ENCODE measurements at regions not wholly inside any gene's neighbourhood (a gene's known extent, or its start where the extent isn't known, plus 50 kb on each side); places are given as distances from the start of the nearest gene placed in this dataset.
A peak's percentile ranks its signal among the peaks of the same experiment; 100 is the strongest.

DNA sequence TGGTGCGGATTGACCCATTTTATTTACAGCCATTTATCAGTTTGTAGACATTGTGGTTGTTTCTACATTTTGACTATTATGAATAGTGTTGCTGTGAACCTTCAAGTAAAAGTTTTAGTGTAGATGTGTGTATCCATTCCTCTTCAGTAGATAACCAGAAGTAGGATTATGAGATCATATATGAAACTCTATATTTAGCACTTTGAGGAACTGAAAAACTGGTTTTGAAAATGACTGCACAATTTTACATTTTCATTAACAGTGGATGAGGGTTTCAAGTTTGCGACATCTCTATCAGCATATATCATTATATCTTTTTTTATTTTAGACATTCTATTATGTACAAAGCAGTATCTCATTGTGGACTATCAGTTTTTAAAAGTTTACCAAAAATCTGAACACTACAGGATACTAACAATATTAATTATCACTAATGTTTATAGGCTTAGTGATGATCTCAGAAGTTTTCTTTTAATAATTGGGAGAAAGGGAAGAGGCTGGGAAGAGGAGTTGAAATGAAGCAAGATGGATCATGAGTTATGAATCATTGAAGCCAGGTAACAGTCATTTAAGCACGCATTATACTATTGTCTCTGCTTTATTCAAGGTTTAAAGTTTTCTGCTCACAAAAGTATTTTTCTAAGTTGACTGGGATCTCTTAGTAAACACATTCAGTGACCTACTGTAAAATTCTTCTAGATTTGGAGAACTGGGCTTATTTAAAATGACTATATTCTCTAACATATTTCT lies 329.0 kb upstream of the LRATD1 start:
- H3K4me3 ChIP-seq (ENCODE audit: low read depth, low read length, poor library complexity, severe bottlenecking) = no peak overlapping the region
- no peaks in the 10 kb centered on the region for H3K36me3 ChIP-seq (ENCODE audit: insufficient read depth, low read length)
- TF ChIP-seq CTCF (conservative IDR thresholded peaks at IDR 0.05; ENCODE audit: low read length) = no peak
- TF ChIP-seq EZH2phosphoT487 (IDR thresholded peaks at IDR 0.05; ENCODE audit: borderline replicate concordance, low read depth, low read length) = no peak
- no peak overlapping the region for H2AFZ ChIP-seq (ENCODE audit: low read length)
- H3K9me3 ChIP-seq (ENCODE audit: low read length) = no peaks in the 10 kb centered on the region
- no peaks in the 10 kb centered on the region for H4K20me1 ChIP-seq (ENCODE audit: insufficient read depth, low read length)
- BruUV-seq (replicated peaks) = no TSS peak
- no peak overlapping the region for H3K27ac ChIP-seq (ENCODE audit: low read depth, low read length, poor library complexity, severe bottlenecking)
- intact Hi-C loops (cut with micrococcal nuclease; ENCODE audit: unreplicated experiment) = no loop called here
- H3K4me2 ChIP-seq (ENCODE audit: low read length) = no peak overlapping the region
- CTCF ChIA-PET (ENCODE audit: unreplicated experiment) = no interaction called here
- H3K79me2 ChIP-seq (ENCODE audit: insufficient read depth, low read depth, low read length) = no peaks in the 10 kb centered on the region
- H3K9me2 ChIP-seq (ENCODE audit: insufficient read depth, low read length) = no peaks in the 10 kb centered on the region
- no peaks in the 10 kb centered on the region for H3K4me1 ChIP-seq (ENCODE audit: insufficient read depth, low read length, poor library complexity, severe bottlenecking)
- POLR2A ChIA-PET = no interaction called here
- DNase-seq (ENCODE audit: low spot score) = peak; percentile 1

- no peak overlapping the region for H2AFZ ChIP-seq (ENCODE audit: low read length)
- no peaks in the 10 kb centered on the region for H3K9me3 ChIP-seq (ENCODE audit: low read length)
- H3K9me2 ChIP-seq (ENCODE audit: insufficient read depth, low read length) = no peaks in the 10 kb centered on the region
- CTCF ChIA-PET (ENCODE audit: unreplicated experiment) = no interaction called here
- H3K4me1 ChIP-seq (ENCODE audit: insufficient read depth, low read length, poor library complexity, severe bottlenecking) = no peaks in the 10 kb centered on the region
- H3K4me3 ChIP-seq (ENCODE audit: low read depth, low read length, poor library complexity, severe bottlenecking) = no peak overlapping the region
- DNase-seq (ENCODE audit: low spot score) = no peak
- TF ChIP-seq EZH2phosphoT487 (IDR thresholded peaks at IDR 0.05; ENCODE audit: borderline replicate concordance, low read depth, low read length) (no peak), CTCF (conservative IDR thresholded peaks at IDR 0.05; ENCODE audit: low read length) (no peak)
- BruUV-seq (replicated peaks) = no TSS peak
- POLR2A ChIA-PET = no interaction called here
- intact Hi-C loops (cut with micrococcal nuclease; ENCODE audit: unreplicated experiment) = no loop called here
- H3K36me3 ChIP-seq (ENCODE audit: insufficient read depth, low read length) = no peaks in the 10 kb centered on the region
- no peak overlapping the region for H3K27ac ChIP-seq (ENCODE audit: low read depth, low read length, poor library complexity, severe bottlenecking)
- no peaks in the 10 kb centered on the region for H3K79me2 ChIP-seq (ENCODE audit: insufficient read depth, low read depth, low read length)
- no peak overlapping the region for H3K4me2 ChIP-seq (ENCODE audit: low read length)
- no peaks in the 10 kb centered on the region for H4K20me1 ChIP-seq (ENCODE audit: insufficient read depth, low read length)
Observed at GRCh38 chr2:14304326-14304725, 328.2 kb upstream of the LRATD1 start.

DNA sequence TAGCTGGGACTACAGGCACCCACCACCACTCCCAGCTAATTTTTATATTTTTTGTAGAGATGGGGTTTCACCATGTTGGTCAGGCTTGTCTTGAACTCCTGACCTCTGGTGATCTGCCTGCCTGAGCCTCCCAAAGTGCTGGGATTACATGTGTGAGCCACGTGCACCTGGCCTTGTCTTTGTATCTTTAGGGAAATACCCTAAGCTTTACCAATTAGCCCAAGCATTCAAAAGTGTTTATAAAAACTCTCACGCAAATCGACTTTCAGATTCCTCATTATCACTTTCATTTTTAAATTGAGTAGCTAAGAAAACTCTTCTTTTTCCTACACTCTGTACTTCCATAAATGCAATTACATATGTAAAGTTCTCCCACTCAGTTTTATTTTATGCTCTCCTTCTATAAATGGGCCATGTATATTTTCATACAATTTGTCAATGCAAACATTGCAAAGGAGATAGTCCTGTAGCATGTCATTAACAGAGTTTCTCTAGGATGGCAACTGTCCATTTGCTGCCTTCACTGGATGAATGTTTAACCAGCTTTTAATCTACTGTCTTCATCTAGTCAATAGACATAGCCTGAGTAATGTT lies 326.2 kb upstream of the LRATD1 start:
- TF ChIP-seq CTCF (conservative IDR thresholded peaks at IDR 0.05; ENCODE audit: low read length) (no peak), EZH2phosphoT487 (IDR thresholded peaks at IDR 0.05; ENCODE audit: borderline replicate concordance, low read depth, low read length) (no peak)
- H3K4me3 ChIP-seq (ENCODE audit: low read depth, low read length, poor library complexity, severe bottlenecking) = no peak overlapping the region
- H3K79me2 ChIP-seq (ENCODE audit: insufficient read depth, low read depth, low read length) = no peaks in the 10 kb centered on the region
- no peaks in the 10 kb centered on the region for H3K9me3 ChIP-seq (ENCODE audit: low read length)
- H3K36me3 ChIP-seq (ENCODE audit: insufficient read depth, low read length) = no peaks in the 10 kb centered on the region
- no peaks in the 10 kb centered on the region for H4K20me1 ChIP-seq (ENCODE audit: insufficient read depth, low read length)
- BruUV-seq (replicated peaks) = no TSS peak
- CTCF ChIA-PET (ENCODE audit: unreplicated experiment) = no interaction called here
- POLR2A ChIA-PET = no interaction called here
- no peaks in the 10 kb centered on the region for H3K9me2 ChIP-seq (ENCODE audit: insufficient read depth, low read length)
- H3K27ac ChIP-seq (ENCODE audit: low read depth, low read length, poor library complexity, severe bottlenecking) = no peak overlapping the region
- H2AFZ ChIP-seq (ENCODE audit: low read length) = no peak overlapping the region
- no peaks in the 10 kb centered on the region for H3K4me1 ChIP-seq (ENCODE audit: insufficient read depth, low read length, poor library complexity, severe bottlenecking)
- no peak overlapping the region for H3K4me2 ChIP-seq (ENCODE audit: low read length)
- intact Hi-C loops (cut with micrococcal nuclease; ENCODE audit: unreplicated experiment) = no loop called here
- no peak for DNase-seq (ENCODE audit: low spot score)
